SJSA1 (cell line): ENCODE measurements at regions not wholly inside any gene's neighbourhood (a gene's known extent, or its start where the extent isn't known, plus 50 kb on each side); places are given as distances from the start of the nearest gene placed in this dataset.
"Not testable (repeated sequence)": the region's sequence is repeated elsewhere in the genome, so short reads cannot be mapped to it uniquely, and the experiment has no call there.

ENCODE experiments used
- DNase-seq, 2 experiments: peaks; one replicate each; pipeline ENCODE4 v3.0.0-alpha.2; 2015 to 2020; ENCODE audit warnings: low spot score in 2 of 2, low read depth in 1 of 2
- H3K27ac ChIP-seq: fragments of 250-450 bp; sonication (Bioruptor Pico); 2 replicates; pipeline ENCODE4 v1.5.1; 2020; ENCODE audit warnings: mild to moderate bottlenecking, moderate library complexity
- H3K27me3 ChIP-seq: fragments of 250-450 bp; sonication (Bioruptor Pico); replicated peaks from 2 replicates; pipeline ENCODE4 v1.5.1; 2020; ENCODE audit warnings: mild to moderate bottlenecking, moderate library complexity
- H3K36me3 ChIP-seq: fragments of 250-450 bp; sonication (Bioruptor Pico); 2 replicates; pipeline ENCODE4 v1.5.1; 2020; ENCODE audit warnings: mild to moderate bottlenecking
- H3K4me1 ChIP-seq: fragments of 250-450 bp; sonication (Bioruptor Pico); replicated peaks from 2 replicates; pipeline ENCODE4 v1.6.1; 2021; ENCODE audit warnings: mild to moderate bottlenecking
- H3K4me3 ChIP-seq: fragments of 250-450 bp; sonication (Bioruptor Pico); 2 replicates; pipeline ENCODE4 v1.5.1; 2020; ENCODE audit warnings: mild to moderate bottlenecking
- H3K9me3 ChIP-seq: fragments of 250-450 bp; sonication (Bioruptor Pico); replicated peaks from 2 replicates; pipeline ENCODE4 v1.5.1; 2020; ENCODE audit warnings: mild to moderate bottlenecking

DNA sequence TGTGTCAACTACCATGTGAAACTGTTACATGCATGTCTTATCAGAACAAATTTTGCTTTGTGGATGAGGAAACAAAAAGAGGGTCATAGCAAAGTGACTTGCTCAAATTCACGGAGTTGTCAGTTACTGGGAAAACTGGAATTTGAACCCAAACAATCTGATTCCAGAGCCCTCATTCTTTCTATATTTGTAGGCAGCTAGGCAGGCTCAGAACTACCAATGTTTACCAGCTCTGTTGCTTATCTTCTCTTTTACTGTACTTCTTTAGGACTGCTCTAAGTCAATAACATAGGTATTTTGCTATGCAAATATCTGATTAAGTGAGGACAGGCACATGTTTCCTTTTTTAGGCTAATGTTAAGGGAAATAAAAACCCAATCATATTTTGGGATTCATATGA lies 450.5 kb downstream of the ZPLD1 start:
- Histone ChIP-seq H3K9me3 (no peaks in the 10 kb centered on the region), H3K4me1 (no peaks in the 10 kb centered on the region), H3K36me3 (no peaks in the 10 kb centered on the region), H3K4me3 (no peak overlapping the region), H3K27me3 (no peaks in the 10 kb centered on the region), H3K27ac (no peak overlapping the region)
- no peak for DNase-seq

DNA sequence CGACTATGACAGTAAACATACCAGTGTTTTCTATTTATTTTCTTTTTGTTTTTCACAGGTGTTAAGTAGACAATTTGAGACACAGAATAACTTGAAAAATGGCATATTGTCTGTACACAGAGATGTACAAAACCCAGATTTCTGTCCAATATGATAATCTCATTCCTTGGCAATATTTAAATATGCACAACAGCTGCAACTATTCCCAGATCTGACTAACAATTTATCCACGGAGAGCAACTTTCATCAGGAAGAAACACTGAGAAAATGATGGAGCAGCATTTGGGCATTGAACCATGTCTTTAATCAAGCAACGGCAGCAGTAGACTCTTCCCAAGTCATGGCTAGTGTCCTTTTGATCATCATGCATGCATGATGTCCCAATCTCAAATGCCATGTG lies 452.6 kb downstream of the ZPLD1 start:
- Histone ChIP-seq H3K36me3 (no peaks in the 10 kb centered on the region), H3K4me3 (no peak overlapping the region), H3K9me3 (no peaks in the 10 kb centered on the region), H3K27ac (no peak overlapping the region), H3K27me3 (no peaks in the 10 kb centered on the region), H3K4me1 (no peaks in the 10 kb centered on the region)
- no peak for DNase-seq

- H3K27me3 ChIP-seq = no peaks in the 10 kb centered on the region
- no peak overlapping the region for H3K27ac ChIP-seq
- no peaks in the 10 kb centered on the region for H3K4me1 ChIP-seq
- no peaks in the 10 kb centered on the region for H3K9me3 ChIP-seq
- H3K36me3 ChIP-seq = no peaks in the 10 kb centered on the region
- DNase-seq = no peak
- no peak overlapping the region for H3K4me3 ChIP-seq
Observed at GRCh38 chr3:102896851-102897621, 462.2 kb downstream of the ZPLD1 start.

DNA sequence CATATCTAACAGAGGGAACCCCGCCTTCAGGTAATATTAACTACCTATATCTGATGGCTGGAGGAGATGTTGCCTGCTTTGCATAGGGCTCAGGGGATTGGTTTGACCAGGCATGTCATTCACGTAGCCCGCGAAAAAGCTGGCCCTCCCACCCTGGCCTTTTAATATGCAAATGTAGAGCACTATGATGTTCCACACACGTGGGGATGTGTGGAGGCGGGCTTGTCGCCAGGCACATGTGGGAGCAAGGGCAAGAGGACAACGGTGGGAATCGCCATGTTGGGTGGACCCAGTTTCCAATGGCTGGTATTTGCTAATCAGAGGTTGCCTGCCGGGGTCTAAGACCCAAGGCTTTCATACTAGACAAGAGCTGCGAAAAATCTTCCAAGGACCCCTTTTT lies 469.8 kb downstream of the ZPLD1 start:
- Histone ChIP-seq H3K27me3 (no peaks in the 10 kb centered on the region), H3K9me3 (no peaks in the 10 kb centered on the region), H3K36me3 (no peaks in the 10 kb centered on the region), H3K4me1 (no peaks in the 10 kb centered on the region), H3K4me3 (no peak overlapping the region), H3K27ac (no peak overlapping the region)
- DNase-seq = no peak

- Histone ChIP-seq H3K27me3 (no peaks in the 10 kb centered on the region), H3K36me3 (no peaks in the 10 kb centered on the region), H3K4me1 (no peaks in the 10 kb centered on the region), H3K9me3 (no peaks in the 10 kb centered on the region), H3K27ac (no peak overlapping the region), H3K4me3 (no peak overlapping the region)
- DNase-seq = no peak
Observed at GRCh38 chr3:102905811-102906210, 471.0 kb downstream of the ZPLD1 start.

DNA sequence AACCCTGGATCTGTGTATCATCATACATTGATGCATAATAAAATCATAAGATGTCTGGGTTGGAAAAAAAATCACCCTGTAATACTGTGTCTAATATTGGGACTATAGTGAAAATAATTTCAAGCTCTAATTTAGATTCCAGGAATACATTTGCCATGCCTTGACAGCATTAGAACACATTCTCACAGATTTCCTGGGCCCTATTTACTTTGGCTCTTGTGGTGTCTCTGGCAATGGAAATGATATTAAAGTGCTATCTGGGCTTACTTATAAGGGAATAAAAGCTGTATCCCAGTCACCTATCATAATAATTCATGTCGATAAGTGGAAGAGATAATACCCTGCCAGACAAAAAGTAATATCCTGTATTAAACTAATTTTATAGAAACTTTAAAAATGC lies 472.0 kb downstream of the ZPLD1 start:
- no peak for DNase-seq
- Histone ChIP-seq H3K36me3 (no peaks in the 10 kb centered on the region), H3K27me3 (no peaks in the 10 kb centered on the region), H3K4me1 (no peaks in the 10 kb centered on the region), H3K9me3 (no peaks in the 10 kb centered on the region), H3K27ac (no peak overlapping the region), H3K4me3 (no peak overlapping the region)

DNA sequence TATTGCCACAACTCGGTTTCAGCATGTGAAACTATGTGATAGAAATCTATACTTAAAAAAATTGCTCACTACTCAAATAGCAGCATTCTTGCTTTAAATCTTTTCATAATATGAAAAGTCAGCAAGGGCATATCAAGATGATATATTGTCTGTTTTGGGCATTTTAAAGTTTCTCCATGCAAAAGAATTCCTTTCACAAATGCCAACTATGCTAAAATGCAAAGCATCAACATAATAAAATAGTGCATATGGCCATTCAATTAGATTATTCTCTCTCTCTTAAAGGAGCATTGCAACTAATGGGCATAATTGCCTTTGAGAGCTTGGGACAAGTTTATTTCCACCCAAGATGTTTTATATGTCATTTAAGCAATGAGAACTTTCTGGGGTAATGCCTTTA lies 475.1 kb downstream of the ZPLD1 start:
- Histone ChIP-seq H3K27ac (no peak overlapping the region), H3K4me3 (no peak overlapping the region), H3K36me3 (no peaks in the 10 kb centered on the region), H3K27me3 (no peaks in the 10 kb centered on the region), H3K4me1 (no peaks in the 10 kb centered on the region), H3K9me3 (no peaks in the 10 kb centered on the region)
- no peak for DNase-seq

DNA sequence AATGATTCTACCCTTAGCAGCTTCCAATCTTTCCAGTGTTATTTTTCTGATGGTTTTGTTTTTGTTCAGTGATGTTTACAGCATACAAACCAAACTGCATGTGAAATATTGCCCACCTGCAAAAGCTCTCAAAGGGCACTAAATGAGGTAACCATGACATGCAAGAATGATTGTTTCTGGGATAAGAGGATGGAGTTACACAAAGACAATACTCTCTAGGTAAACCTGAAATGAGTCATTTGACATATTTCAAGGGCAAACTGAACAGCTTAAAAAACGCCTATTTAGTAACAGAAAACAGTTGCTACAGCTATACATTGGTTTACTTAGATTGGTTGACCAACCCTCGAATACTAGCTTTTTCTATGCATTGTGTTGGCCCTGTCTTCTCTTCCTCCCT lies 481.7 kb downstream of the ZPLD1 start:
- H3K9me3 ChIP-seq = no peaks in the 10 kb centered on the region
- H3K4me1 ChIP-seq = no peaks in the 10 kb centered on the region
- H3K4me3 ChIP-seq = no peak overlapping the region
- DNase-seq = no peak
- H3K27ac ChIP-seq = no peak overlapping the region
- no peaks in the 10 kb centered on the region for H3K36me3 ChIP-seq
- no peaks in the 10 kb centered on the region for H3K27me3 ChIP-seq

- Histone ChIP-seq H3K27me3 (no peaks in the 10 kb centered on the region), H3K27ac (no peak overlapping the region), H3K4me1 (no peaks in the 10 kb centered on the region), H3K36me3 (no peaks in the 10 kb centered on the region), H3K9me3 (peaks cover 3% of the 10 kb centered on the region; the same call in 1 of the 2 replicates), H3K4me3 (no peak overlapping the region)
- no peak for DNase-seq
Observed at GRCh38 chr3:102926618-102927017, 491.8 kb downstream of the ZPLD1 start.

GRCh38 chr3:102933377-102933776 lies 498.6 kb downstream of the ZPLD1 start:
- no peaks in the 10 kb centered on the region for H3K4me1 ChIP-seq
- H3K9me3 ChIP-seq = no peaks in the 10 kb centered on the region
- H3K36me3 ChIP-seq = no peaks in the 10 kb centered on the region
- H3K27ac ChIP-seq = no peak overlapping the region
- H3K27me3 ChIP-seq = no peaks in the 10 kb centered on the region
- DNase-seq = no peak
- H3K4me3 ChIP-seq = no peak overlapping the region

GRCh38 chr3:102936511-102937045 lies 501.8 kb downstream of the ZPLD1 start:
- no peak overlapping the region for H3K27ac ChIP-seq
- no peak overlapping the region for H3K4me3 ChIP-seq
- H3K9me3 ChIP-seq = no peaks in the 10 kb centered on the region
- DNase-seq = no peak
- no peaks in the 10 kb centered on the region for H3K36me3 ChIP-seq
- no peaks in the 10 kb centered on the region for H3K4me1 ChIP-seq
- no peaks in the 10 kb centered on the region for H3K27me3 ChIP-seq

DNA sequence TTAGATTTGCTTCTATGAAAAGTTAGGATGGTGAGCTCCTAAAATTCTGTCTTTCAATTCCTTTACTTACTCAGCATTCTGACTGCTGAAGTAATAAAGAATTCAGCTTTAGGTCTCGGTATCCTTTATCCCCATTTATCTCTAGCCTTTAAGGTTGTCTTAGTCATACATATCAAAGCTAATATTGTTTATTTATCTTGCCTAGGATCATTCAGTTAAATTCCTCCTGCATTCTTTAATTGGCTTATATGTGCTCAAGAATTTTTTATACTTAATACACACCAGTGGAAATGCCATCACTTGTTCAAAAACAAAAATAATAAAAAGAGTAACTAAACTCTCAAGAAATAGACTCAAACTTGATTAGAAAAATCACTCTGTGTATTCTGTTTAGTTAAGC lies 507.0 kb downstream of the ZPLD1 start:
- no peak overlapping the region for H3K27ac ChIP-seq
- DNase-seq = no peak
- H3K4me3 ChIP-seq = no peak overlapping the region
- no peaks in the 10 kb centered on the region for H3K4me1 ChIP-seq
- no peaks in the 10 kb centered on the region for H3K9me3 ChIP-seq
- H3K36me3 ChIP-seq = no peaks in the 10 kb centered on the region
- no peaks in the 10 kb centered on the region for H3K27me3 ChIP-seq

DNA sequence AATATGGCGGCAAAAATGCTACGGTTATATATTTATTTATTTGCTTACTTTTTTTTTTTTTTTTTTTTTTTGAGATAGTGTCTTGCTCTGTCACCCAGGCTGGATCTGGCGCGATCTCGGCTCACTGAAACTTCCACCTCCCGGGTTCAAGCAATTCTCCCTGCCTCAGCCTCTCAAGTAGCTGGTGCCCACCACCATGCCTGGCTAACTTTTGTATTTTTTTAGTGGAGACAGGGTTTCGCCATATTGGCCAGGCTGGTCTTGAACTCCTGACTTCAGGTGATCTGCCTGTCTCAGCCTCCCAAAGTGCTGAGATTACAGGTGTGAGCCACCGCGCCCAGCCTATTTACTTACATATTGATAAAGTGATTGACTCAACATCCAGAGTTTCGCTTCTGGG lies 511.6 kb downstream of the ZPLD1 start:
- not testable (repeated sequence) for H3K27ac ChIP-seq, H3K4me3 ChIP-seq, H3K27me3 ChIP-seq, H3K4me1 ChIP-seq, H3K36me3 ChIP-seq, H3K9me3 ChIP-seq, DNase-seq

DNA sequence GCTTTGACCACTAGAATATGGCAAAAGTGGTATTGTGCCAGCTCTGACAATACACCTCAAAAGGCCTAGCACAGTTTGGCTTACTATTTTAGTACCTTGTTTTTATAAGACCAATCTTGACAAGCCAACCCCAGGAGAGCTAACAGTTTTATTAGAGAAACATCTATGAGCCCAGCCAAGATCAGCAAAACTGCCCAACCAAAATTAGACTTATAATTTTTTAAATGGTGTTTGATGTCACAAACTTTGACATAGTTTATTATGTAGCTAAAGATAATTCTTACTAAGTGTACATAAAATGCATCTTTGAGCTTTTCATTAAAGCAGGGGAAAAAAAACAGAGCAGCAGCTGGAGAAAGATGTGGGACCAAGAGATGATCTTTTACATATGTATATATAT lies 537.5 kb downstream of the ZPLD1 start:
- no peak for DNase-seq
- no peak overlapping the region for H3K4me3 ChIP-seq
- H3K36me3 ChIP-seq = no peaks in the 10 kb centered on the region
- no peaks in the 10 kb centered on the region for H3K9me3 ChIP-seq
- no peaks in the 10 kb centered on the region for H3K27me3 ChIP-seq
- H3K4me1 ChIP-seq = no peaks in the 10 kb centered on the region
- H3K27ac ChIP-seq = no peak overlapping the region

DNA sequence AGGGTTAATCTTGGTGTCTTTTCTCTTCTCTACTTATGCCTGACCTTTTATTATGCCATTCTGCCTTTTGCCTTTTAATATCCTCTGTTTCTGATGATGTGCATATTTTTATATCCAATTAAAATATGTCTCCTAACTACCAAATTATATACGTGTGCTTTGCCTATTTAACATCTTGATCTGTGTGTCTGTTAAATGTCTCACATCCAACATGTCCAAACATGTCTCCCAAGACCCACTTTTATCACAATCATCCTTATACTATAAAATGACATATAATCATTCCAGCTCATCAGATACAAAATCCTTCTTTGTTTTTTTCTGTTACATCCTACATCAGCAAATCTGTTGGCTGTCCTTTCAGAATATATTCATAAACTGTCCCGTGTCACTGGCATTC lies 539.5 kb downstream of the ZPLD1 start:
- Histone ChIP-seq H3K27ac (no peak overlapping the region), H3K4me3 (no peak overlapping the region)
- no peak for DNase-seq

More for the DNA sequence above, 539.5 kb downstream of the ZPLD1 start:
- no peaks in the 10 kb centered on the region for H3K27me3 ChIP-seq
- no peaks in the 10 kb centered on the region for H3K36me3 ChIP-seq
- H3K4me1 ChIP-seq = no peaks in the 10 kb centered on the region
- H3K9me3 ChIP-seq = no peaks in the 10 kb centered on the region
